ENCODE measurements at regions not wholly inside any gene's neighbourhood (a gene's known extent, or its start where the extent isn't known, plus 50 kb on each side); places are given as distances from the start of the nearest gene placed in this dataset.
A peak's percentile ranks its signal among the peaks of the same experiment; 100 is the strongest.

GRCh38 chr1:181142096-181142958, 53.8 kb downstream of the IER5 start:
- peak; percentile 56 for DNase-seq

DNA sequence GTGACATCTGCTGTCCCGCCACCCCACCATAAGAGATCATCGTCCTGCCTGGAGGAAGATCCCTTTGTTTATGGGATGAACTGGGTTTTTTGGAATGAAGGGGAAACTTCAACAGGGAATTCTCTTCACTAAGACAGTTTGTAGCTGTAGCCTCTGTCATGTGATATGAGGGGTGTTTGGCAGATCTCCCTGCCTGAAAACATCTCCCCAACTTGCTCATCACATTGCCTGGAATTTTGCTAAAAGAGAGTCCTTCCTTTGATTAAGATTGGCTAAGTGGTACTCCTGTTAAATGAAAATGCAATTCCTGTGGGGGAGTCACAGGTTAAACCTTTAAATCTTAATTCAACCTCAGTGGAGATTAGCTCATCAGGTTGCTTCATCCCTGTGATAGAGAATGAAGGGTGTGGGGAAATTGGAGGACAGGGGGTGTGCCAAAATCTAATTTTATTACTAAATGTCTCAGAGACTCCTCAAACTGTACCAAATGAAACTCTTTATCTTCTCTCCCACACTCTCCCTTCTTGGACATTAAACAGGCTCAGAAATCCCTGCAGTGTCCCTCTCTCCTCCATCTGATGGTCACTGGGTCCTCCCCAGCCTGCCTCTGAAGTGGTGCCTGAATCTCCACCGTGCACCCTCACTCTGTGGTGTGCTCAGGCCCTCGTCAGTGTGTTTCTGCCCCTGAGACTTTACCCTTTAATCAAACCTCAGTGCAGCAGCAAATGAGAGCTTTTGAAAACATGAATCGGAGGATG, 54.8 kb downstream of the IER5 start:
- no peak for DNase-seq

DNA sequence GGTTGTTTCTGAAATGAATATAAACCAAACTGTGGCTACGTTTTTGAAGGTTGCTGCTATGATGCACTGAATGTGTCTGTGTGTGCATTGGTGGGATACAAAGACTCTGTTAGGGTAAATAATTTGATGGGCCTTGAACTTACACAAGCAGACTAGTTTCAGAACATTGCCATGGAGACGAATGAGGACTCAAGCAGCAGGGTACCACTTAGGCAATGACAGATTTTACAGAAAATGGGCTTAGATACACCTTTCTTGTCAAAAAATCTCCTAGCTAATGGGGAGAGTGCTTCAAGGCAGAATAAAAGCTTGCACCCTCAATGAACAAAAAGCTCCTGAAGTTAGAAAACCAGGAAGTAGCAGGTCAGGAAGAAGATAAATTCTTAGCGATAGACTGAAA, 55.7 kb downstream of the IER5 start:
- DNase-seq, result no peak

GRCh38 chr1:181148636-181149035, 60.1 kb downstream of the IER5 start:
- no peak for DNase-seq

- no peak for DNase-seq
Measured at GRCh38 chr1:181149326-181150125, 61.0 kb downstream of the IER5 start.

DNA sequence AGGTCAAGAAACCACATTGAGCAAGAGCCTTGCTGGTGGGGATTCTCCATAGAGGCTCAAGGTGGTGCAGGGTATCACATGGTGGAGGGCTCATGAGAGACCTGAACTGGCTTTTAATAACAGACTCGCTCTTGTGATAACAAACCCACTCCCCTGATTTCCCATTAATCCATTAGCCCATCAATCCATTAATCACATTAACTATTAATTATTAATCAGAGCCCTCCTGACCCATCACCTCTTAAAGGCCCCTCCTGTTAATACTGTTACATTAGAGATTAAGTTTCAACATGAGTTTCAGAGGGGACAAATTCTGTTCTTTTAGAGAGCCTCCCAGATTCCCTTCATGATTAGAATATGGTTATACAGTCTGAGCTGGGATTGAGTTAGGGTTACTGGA, 61.8 kb downstream of the IER5 start:
- DNase-seq, result no peak

GRCh38 chr1:181150842-181151241, 62.3 kb downstream of the IER5 start:
- no peak for DNase-seq

- no peak for DNase-seq
Measured at GRCh38 chr1:181151378-181152326, 63.2 kb downstream of the IER5 start.

- DNase-seq, result no peak
Measured at GRCh38 chr1:181152892-181153633, 64.6 kb downstream of the IER5 start.

GRCh38 chr1:181153634-181153961, 65.1 kb downstream of the IER5 start:
- no peak for DNase-seq

- DNase-seq, result no peak
Measured at GRCh38 chr1:181155339-181155738, 66.8 kb downstream of the IER5 start.

- DNase-seq, result no peak
Measured at GRCh38 chr1:181159451-181160140, 71.1 kb downstream of the IER5 start.

GRCh38 chr1:181160322-181160721, 71.8 kb downstream of the IER5 start:
- DNase-seq, result no peak

DNA sequence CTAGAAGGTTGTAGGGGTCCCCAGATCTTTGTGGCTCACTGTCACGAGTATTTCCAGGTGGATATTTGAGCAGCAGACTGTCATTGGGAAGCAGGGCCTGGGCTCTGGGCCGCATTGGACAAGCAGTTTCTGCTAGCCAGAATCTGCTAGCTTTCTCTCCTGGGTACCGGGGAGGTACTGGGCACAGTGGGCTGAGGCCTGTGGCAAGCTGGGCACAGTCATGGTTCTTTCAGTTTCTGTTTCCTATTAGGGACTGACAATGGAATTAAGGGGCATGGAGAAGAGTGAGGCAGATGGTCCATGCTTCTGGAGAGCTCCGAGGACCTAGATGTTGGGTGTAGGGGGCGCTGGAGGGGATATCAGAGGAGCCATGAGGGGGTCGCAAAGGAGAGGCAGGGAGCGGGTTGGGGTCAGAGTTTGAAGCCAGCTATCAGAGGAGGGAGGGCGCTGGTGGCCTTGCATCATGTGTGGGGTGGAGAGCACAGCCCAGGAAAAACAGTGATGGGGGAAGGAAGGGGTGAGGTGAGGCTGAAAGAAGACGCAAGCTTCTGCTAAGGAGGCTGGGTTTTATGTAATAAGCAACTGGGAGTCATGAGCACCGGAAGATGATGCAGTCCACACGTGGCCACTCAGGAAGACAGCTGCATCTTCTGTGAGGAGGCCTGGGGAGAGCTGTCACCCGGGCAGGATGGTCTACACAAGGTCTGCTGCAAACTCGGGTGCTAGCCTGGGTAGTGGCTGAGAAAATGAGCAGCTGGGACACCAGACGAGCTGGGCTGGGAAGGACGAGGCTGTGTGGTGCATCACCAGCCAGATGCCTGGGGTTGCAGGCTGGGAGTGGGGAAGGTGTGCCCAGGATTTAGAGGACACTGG, 72.7 kb downstream of the IER5 start:
- DNase-seq, result no peak

- DNase-seq, result no peak
Measured at GRCh38 chr1:181163662-181164061, 75.2 kb downstream of the IER5 start.

- DNase-seq, result peak; percentile 54
Measured at GRCh38 chr1:181166377-181167196, 78.1 kb downstream of the IER5 start.

DNA sequence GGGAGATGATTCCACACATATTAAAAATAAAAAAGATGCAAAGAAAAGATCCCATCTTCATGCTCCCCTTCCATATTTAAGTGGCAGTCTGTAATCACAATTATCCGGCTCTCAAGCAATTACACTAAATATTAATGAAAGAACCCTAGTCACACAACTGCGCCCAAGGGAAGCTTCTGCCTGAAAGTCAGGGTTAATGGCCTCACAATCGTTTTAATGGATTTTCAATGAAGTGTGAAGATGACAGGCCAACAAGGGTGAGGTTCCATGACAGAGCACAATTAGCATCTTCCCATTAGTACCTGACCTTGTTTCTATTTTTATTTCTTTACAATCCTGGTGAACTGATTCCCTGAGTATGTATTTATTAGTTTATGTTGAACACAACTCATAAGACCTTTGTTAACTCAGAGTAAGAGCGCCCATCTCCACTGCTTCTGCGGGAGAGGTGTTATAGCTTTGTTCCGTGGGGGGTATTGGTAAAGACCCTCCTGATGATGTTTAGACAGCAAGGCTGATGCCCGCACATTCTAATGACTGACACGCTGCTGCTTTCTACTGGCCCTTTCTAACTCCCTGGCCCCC, 80.9 kb downstream of the IER5 start:
- DNase-seq, result peak; percentile 3

GRCh38 chr1:181170194-181170593, 81.7 kb downstream of the IER5 start:
- no peak for DNase-seq

- DNase-seq, result no peak
Measured at GRCh38 chr1:181172082-181172481, 83.6 kb downstream of the IER5 start.

Data from NCI-H748 treated with DMSO at 0.1 percent for 48 hours (cell line).